Heart left ventricle (tissue), 13 donors: ENCODE measurements at regions not wholly inside any gene's neighbourhood (a gene's known extent, or its start where the extent isn't known, plus 50 kb on each side); places are given as distances from the start of the nearest gene placed in this dataset.

Source experiments
- POLR2A ChIP-seq, 2 donors: fragments of 450-650 bp; IDR thresholded peaks; one replicate each; pipeline ENCODE4 v1.6.1; 2017; ENCODE audit warnings: antibody characterized with exemption in 2 of 2, mild to moderate bottlenecking in 2 of 2, moderate library complexity in 2 of 2
- TF ChIP-seq, protein P1 (sequence below), 12 donors: fragments of 200-600 bp; sonication (generic) in 4 of 12; IDR thresholded peaks; one replicate each; pipeline versions ENCODE4 v1.5.0 to v1.8.0; 2018 to 2022; ENCODE audit warnings: antibody characterized with exemption in 12 of 12, mild to moderate bottlenecking in 5 of 12
- donor health status: ischemic (EF 13 %, LVEDD 7.1; RV severe dilation, severe dysfunction).
- donor health status: DM: no; HTN: yes; CAD: no.
- donor health status: DM: no; HTN: no; CAD: no.
- donor health status: ischemic (EF 25% LVEDD 6.9; RV normal size, moderate dysfunction).
- donor health status: ischemic (EF 25% LVEDD 5.7; RV mildly dilated, moderate dysfunction).
- donor health status: ischemic (EF 35%, LVEDD 5.7; RV mildly dilated, moderate dysfunction).
- donor health status: nonischemic (EF 11% LVEDD 7.7; RV severe dilation, severe dysfunction).
- donor health status: DM: yes; HTN: yes; CAD: no.
- donor health status: PGD.
- donor health status: ischemic (EF 29% LVEDD 5.4; RV normal size, mild dysfunction).
- donor health status: nonischemic (EF 23%, LVEDD 6.1; RV moderate dilation, normal function).

DNA sequence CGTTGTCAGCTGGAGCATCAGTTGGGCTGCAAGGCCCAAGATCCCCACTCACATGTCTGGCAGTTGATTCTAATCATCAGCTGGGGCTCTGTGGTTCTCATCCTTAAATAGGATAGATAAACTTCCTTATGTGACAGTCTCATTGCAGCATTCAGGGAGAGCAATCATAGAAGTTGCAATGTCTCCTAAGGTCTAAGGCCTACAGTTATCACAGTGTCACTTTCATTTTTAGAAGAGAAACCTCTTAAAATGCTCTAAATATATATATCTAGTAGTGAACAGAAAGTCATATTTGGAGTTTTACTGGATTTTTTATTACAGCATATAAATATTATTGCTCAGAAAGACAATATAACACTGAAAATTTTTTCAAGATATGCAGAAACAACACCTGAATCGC lies 226.0 kb upstream of the PPP1R2C start:
- TF ChIP-seq, protein P1, sequence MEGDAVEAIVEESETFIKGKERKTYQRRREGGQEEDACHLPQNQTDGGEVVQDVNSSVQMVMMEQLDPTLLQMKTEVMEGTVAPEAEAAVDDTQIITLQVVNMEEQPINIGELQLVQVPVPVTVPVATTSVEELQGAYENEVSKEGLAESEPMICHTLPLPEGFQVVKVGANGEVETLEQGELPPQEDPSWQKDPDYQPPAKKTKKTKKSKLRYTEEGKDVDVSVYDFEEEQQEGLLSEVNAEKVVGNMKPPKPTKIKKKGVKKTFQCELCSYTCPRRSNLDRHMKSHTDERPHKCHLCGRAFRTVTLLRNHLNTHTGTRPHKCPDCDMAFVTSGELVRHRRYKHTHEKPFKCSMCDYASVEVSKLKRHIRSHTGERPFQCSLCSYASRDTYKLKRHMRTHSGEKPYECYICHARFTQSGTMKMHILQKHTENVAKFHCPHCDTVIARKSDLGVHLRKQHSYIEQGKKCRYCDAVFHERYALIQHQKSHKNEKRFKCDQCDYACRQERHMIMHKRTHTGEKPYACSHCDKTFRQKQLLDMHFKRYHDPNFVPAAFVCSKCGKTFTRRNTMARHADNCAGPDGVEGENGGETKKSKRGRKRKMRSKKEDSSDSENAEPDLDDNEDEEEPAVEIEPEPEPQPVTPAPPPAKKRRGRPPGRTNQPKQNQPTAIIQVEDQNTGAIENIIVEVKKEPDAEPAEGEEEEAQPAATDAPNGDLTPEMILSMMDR (IDR thresholded peaks at IDR 0.05), result no peak
- TF ChIP-seq POLR2A (IDR thresholded peaks at IDR 0.05), result no peak
